H9 (cell line): ENCODE measurements at regions not wholly inside any gene's neighbourhood (a gene's known extent, or its start where the extent isn't known, plus 50 kb on each side); places are given as distances from the start of the nearest gene placed in this dataset.
"Not testable (repeated sequence)": the region's sequence is repeated elsewhere in the genome, so short reads cannot be mapped to it uniquely, and the experiment has no call there.

Experiments
- DNase-seq: peaks from one replicate; pipeline ENCODE4 v3.0.0-alpha.2; 2017
- H2AFZ ChIP-seq: one replicate; pipeline ENCODE4 v1.6.1; 2013; ENCODE audit warnings: mild to moderate bottlenecking, low read length, control low read depth, moderate library complexity
- H2AK5ac ChIP-seq: 2 replicates; pipeline ENCODE4 v1.6.1; 2013; ENCODE audit warnings: low read length, control low read depth, mixed read lengths; ENCODE audit not compliant: insufficient read length
- H2BK120ac ChIP-seq: one replicate; pipeline ENCODE4 v1.6.1; 2013; ENCODE audit warnings: low read depth, mild to moderate bottlenecking, low read length, control low read depth, inconsistent platforms; ENCODE audit not compliant: poor library complexity, severe bottlenecking
- H2BK12ac ChIP-seq: 2 replicates; pipeline ENCODE4 v1.6.1; 2013; ENCODE audit warnings: low read length, control low read depth, mixed read lengths, low read depth; ENCODE audit not compliant: insufficient read length
- H2BK15ac ChIP-seq: 2 replicates; pipeline ENCODE4 v1.6.1; 2013; ENCODE audit warnings: low read depth, low read length, control low read depth
- H2BK20ac ChIP-seq: one replicate; pipeline ENCODE4 v1.6.1; 2013; ENCODE audit warnings: low read depth, mild to moderate bottlenecking, low read length, control low read depth, inconsistent platforms; ENCODE audit not compliant: poor library complexity, severe bottlenecking
- H2BK5ac ChIP-seq: 2 replicates; pipeline ENCODE4 v1.6.1; 2013; ENCODE audit warnings: low read length, control low read depth, mixed read lengths; ENCODE audit not compliant: insufficient read length
- H3K14ac ChIP-seq: 2 replicates; pipeline ENCODE4 v1.6.1; 2013; ENCODE audit warnings: low read length, control low read depth; ENCODE audit not compliant: insufficient read depth
- H3K18ac ChIP-seq: 2 replicates; pipeline ENCODE4 v1.6.1; 2013; ENCODE audit warnings: low read depth, mild to moderate bottlenecking, mixed read lengths, low read length, control low read depth; ENCODE audit not compliant: insufficient read length
- H3K23ac ChIP-seq: 2 replicates; pipeline ENCODE4 v1.6.1; 2013; ENCODE audit warnings: low read length, control low read depth, mixed read lengths, low read depth; ENCODE audit not compliant: insufficient read length
- H3K23me2 ChIP-seq: 2 replicates; pipeline ENCODE4 v1.6.1; 2013; ENCODE audit warnings: low read depth, mild to moderate bottlenecking, mixed read lengths, low read length, control low read depth; ENCODE audit not compliant: insufficient read length, poor library complexity, severe bottlenecking
- H3K27ac ChIP-seq: 2 replicates; pipeline ENCODE4 v1.5.1; 2013; ENCODE audit warnings: low read length, control low read depth, mixed read lengths, low read depth; ENCODE audit not compliant: insufficient read length
- H3K27me3 ChIP-seq: 2 replicates; pipeline ENCODE4 v1.6.1; 2013; ENCODE audit warnings: low read length, control low read depth, inconsistent platforms; ENCODE audit not compliant: insufficient read depth
- H3K4ac ChIP-seq: 2 replicates; pipeline ENCODE4 v1.6.1; 2013; ENCODE audit warnings: low read depth, mild to moderate bottlenecking, control low read depth, inconsistent platforms, low read length, moderate library complexity
- H3K4me1 ChIP-seq: 2 replicates; pipeline ENCODE4 v1.6.1; 2013; ENCODE audit warnings: low read length, control low read depth, inconsistent platforms; ENCODE audit not compliant: insufficient read depth
- H3K4me2 ChIP-seq: 2 replicates; pipeline ENCODE4 v1.6.1; 2013; ENCODE audit warnings: low read length, control low read depth, mixed read lengths; ENCODE audit not compliant: insufficient read length, insufficient read depth
- H3K56ac ChIP-seq: 2 replicates; pipeline ENCODE4 v1.6.1; 2013; ENCODE audit warnings: low read depth, mild to moderate bottlenecking, mixed read lengths, low read length, control low read depth; ENCODE audit not compliant: insufficient read length
- H3K79me1 ChIP-seq: 2 replicates; pipeline ENCODE4 v1.6.1; 2013; ENCODE audit warnings: low read depth, mild to moderate bottlenecking, moderate library complexity, low read length, control low read depth, inconsistent platforms; ENCODE audit not compliant: insufficient read depth, poor library complexity, severe bottlenecking
- H3K79me2 ChIP-seq: 2 replicates; pipeline ENCODE4 v1.6.1; 2013; ENCODE audit warnings: low read length, control low read depth, inconsistent platforms; ENCODE audit not compliant: insufficient read depth
- H3K9ac ChIP-seq: 2 replicates; pipeline ENCODE4 v1.6.1; 2013; ENCODE audit warnings: low read length, control low read depth, mixed read lengths; ENCODE audit not compliant: insufficient read length; ENCODE audit errors: extremely low read depth
- H3K9me3 ChIP-seq: one replicate; pipeline ENCODE4 v1.6.1; 2013; ENCODE audit warnings: low read depth, low read length, inconsistent platforms; ENCODE audit not compliant: control insufficient read depth
- H3T11ph ChIP-seq: one replicate; pipeline ENCODE4 v1.6.1; 2013; ENCODE audit warnings: mild to moderate bottlenecking, low read length, control low read depth, inconsistent platforms
- H4K20me1 ChIP-seq: one replicate; pipeline ENCODE4 v1.6.1; 2013; ENCODE audit not compliant: control insufficient read depth, insufficient read length, insufficient read depth
- H4K5ac ChIP-seq: 2 replicates; pipeline ENCODE4 v1.6.1; 2013; ENCODE audit warnings: low read depth, mild to moderate bottlenecking, mixed read lengths, low read length, control low read depth; ENCODE audit not compliant: insufficient read length
- H4K8ac ChIP-seq: replicated peaks from 2 replicates; pipeline ENCODE4 v1.6.1; 2013; ENCODE audit warnings: low read length, control low read depth, mixed read lengths, low read depth; ENCODE audit not compliant: insufficient read length
- H4K91ac ChIP-seq: 2 replicates; pipeline ENCODE4 v1.6.1; 2013; ENCODE audit warnings: low read depth, mild to moderate bottlenecking, moderate library complexity, mixed read lengths, low read length, control low read depth; ENCODE audit not compliant: insufficient read length
- H3K27ac Mint-ChIP-seq, 3 experiments: 2 replicates in 2 of 3; 3 replicates in 1 of 3; pipeline ENCODE4 v1.8.0; 2020 to 2021; ENCODE audit warnings: mixed read lengths in 3 of 3, mild to moderate bottlenecking in 1 of 3, moderate library complexity in 1 of 3
- H3K27me3 Mint-ChIP-seq: 2 replicates; pipeline ENCODE4 v1.8.0; 2021; ENCODE audit warnings: low read depth, mild to moderate bottlenecking, moderate library complexity, mixed read lengths
- H3K36me3 Mint-ChIP-seq, 3 experiments: 2 replicates in 2 of 3; 3 replicates in 1 of 3; pipeline ENCODE4 v1.8.0; 2020 to 2021; ENCODE audit warnings: low read depth in 3 of 3, mixed read lengths in 3 of 3; ENCODE audit not compliant: insufficient read depth in 1 of 3
- H3K4me1 Mint-ChIP-seq, 2 experiments: 2 replicates each; pipeline ENCODE4 v1.8.0; 2020; ENCODE audit warnings: mixed read lengths in 2 of 2
- H3K4me3 Mint-ChIP-seq, 2 experiments: 2 replicates in 1 of 2; 3 replicates in 1 of 2; pipeline ENCODE4 v1.8.0; 2020 to 2021; ENCODE audit warnings: mild to moderate bottlenecking in 2 of 2, mixed read lengths in 2 of 2, moderate library complexity in 1 of 2
- H3K9me3 Mint-ChIP-seq, 2 experiments: 2 replicates in 1 of 2; 3 replicates in 1 of 2; pipeline ENCODE4 v1.8.0; 2020; ENCODE audit warnings: mild to moderate bottlenecking in 2 of 2, mixed read lengths in 2 of 2, moderate library complexity in 1 of 2
- WGBS: extraction: QIAGEN DNeasy Blood & Tissue Kit; methylation state at CpG from one replicate; pipeline ENCODE4 v1.1.7; 2013; ENCODE audit warnings: missing lambda C conversion rate, low lambda C conversion rate, mixed read lengths; ENCODE audit not compliant: insufficient read length; ENCODE audit errors: extremely low coverage; 5-methylcytosine and 5-hydroxymethylcytosine counted together

GRCh38 chr20:48505066-48505465 lies 322.7 kb downstream of the PREX1 start:
- not testable (repeated sequence) for H2BK5ac ChIP-seq, H3K4me1 Mint-ChIP-seq, H4K20me1 ChIP-seq, H4K91ac ChIP-seq, H3K27me3 ChIP-seq, H3K4me2 ChIP-seq, DNase-seq, H4K8ac ChIP-seq, H4K5ac ChIP-seq, H2BK12ac ChIP-seq, H3K4me1 ChIP-seq, H3K14ac ChIP-seq, H3K9me3 ChIP-seq, H2AFZ ChIP-seq, H3T11ph ChIP-seq, H3K4me3 Mint-ChIP-seq, H2BK120ac ChIP-seq, H3K27ac Mint-ChIP-seq, H3K79me1 ChIP-seq, H3K9ac ChIP-seq, H3K79me2 ChIP-seq, H2BK20ac ChIP-seq, H3K23me2 ChIP-seq, H3K56ac ChIP-seq, H2BK15ac ChIP-seq, H3K23ac ChIP-seq, H3K18ac ChIP-seq, H2AK5ac ChIP-seq, H3K27ac ChIP-seq, H3K4ac ChIP-seq
- Mint-ChIP-seq H3K27me3 (peaks cover 33% of the 10 kb centered on the region), H3K9me3 (peaks cover 28 to 37% of the 10 kb centered on the region in 2 experiments), H3K36me3 (peaks cover 0 to 34% (median 3%) of the 10 kb centered on the region in 3 experiments; a peak in 5 of 7 replicates)
- WGBS = no CpG with 5 or more reads among the region's 12 CpGs
